ENCODE measurements at regions not wholly inside any gene's neighbourhood (a gene's known extent, or its start where the extent isn't known, plus 50 kb on each side); places are given as distances from the start of the nearest gene placed in this dataset.

DNA sequence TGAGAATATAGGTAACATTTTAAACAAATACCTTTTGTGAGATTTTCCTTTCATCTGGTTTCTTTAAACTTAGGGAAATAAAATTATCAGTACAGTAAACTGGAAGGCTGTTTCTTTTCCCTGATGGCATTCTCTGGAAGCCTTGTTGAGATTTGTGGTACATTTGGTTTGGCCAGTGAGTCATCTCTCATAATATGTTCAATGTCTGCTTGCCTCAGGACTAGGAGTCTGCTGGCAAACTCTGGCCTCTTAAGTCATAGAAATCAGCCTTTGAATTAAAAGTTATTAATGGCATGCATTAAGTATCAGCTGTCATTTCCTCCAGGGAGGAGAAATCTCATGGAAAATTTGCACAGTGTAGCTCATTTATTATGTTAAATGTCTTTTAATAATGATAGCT lies 316.6 kb upstream of the KIAA1217 start:
- Histone ChIP-seq H3K27ac (no peak overlapping the region), H3K9me3 (no peaks in the 10 kb centered on the region), H3K4me1 (no peaks in the 10 kb centered on the region), H3K36me3 (no peaks in the 10 kb centered on the region), H3K27me3 (no peaks in the 10 kb centered on the region), H3K4me3 (no peak overlapping the region)
- ATAC-seq: no peak
- DNase-seq: no peak
- intact Hi-C loops (cut with DNase I): no loop called here
- TF ChIP-seq, protein P1, sequence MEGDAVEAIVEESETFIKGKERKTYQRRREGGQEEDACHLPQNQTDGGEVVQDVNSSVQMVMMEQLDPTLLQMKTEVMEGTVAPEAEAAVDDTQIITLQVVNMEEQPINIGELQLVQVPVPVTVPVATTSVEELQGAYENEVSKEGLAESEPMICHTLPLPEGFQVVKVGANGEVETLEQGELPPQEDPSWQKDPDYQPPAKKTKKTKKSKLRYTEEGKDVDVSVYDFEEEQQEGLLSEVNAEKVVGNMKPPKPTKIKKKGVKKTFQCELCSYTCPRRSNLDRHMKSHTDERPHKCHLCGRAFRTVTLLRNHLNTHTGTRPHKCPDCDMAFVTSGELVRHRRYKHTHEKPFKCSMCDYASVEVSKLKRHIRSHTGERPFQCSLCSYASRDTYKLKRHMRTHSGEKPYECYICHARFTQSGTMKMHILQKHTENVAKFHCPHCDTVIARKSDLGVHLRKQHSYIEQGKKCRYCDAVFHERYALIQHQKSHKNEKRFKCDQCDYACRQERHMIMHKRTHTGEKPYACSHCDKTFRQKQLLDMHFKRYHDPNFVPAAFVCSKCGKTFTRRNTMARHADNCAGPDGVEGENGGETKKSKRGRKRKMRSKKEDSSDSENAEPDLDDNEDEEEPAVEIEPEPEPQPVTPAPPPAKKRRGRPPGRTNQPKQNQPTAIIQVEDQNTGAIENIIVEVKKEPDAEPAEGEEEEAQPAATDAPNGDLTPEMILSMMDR (IDR thresholded peaks at IDR 0.05): no peak

GRCh38 chr10:23897267-23897666 lies 311.7 kb upstream of the KIAA1217 start:
- TF ChIP-seq, protein P1 (IDR thresholded peaks at IDR 0.05): no peak
- peak in 1 of 8 donors; percentile 35 for ATAC-seq
- DNase-seq: no peak
- Histone ChIP-seq H3K36me3 (no peaks in the 10 kb centered on the region), H3K4me3 (no peak overlapping the region), H3K9me3 (no peaks in the 10 kb centered on the region), H3K27me3 (no peaks in the 10 kb centered on the region), H3K4me1 (no peaks in the 10 kb centered on the region), H3K27ac (no peak overlapping the region)
- intact Hi-C loops (cut with DNase I): no loop called here
- WGBS, 2 donors: 80 to 84% methylated on average over 4 of the region's 4 CpGs

DNA sequence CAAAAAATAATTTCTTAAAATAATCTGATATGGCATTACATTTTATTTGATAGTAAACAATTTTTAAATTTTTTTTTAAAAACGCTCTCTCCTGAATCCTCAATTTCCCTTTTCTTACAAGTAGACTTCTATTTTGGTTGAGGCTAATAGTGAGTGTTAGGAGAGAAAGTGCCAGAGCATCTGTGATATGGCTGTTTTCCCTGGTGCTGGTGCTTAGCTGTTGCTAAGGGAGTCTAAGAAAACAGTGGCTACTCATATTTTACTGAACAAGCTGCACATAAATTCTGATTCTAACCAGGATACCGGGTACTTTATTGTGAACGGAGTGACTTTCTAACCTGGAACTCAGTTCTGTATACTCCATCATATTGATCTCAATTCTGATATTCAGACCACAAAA lies 311.1 kb upstream of the KIAA1217 start:
- DNase-seq (no peak), ATAC-seq (peak in 3 of 8 donors; percentile 65 to 93 (median 83))
- no peak overlapping the region for H3K27ac ChIP-seq
- intact Hi-C loops (cut with DNase I): no loop called here
- TF ChIP-seq, protein P1 (IDR thresholded peaks at IDR 0.05): no peak
- H3K9me3 ChIP-seq: no peaks in the 10 kb centered on the region
- no peaks in the 10 kb centered on the region for H3K4me1 ChIP-seq
- no peaks in the 10 kb centered on the region for H3K36me3 ChIP-seq
- no peaks in the 10 kb centered on the region for H3K27me3 ChIP-seq
- H3K4me3 ChIP-seq: no peak overlapping the region
- WGBS, 2 donors: 64 to 83% methylated on average over 3 of the region's 3 CpGs

DNA sequence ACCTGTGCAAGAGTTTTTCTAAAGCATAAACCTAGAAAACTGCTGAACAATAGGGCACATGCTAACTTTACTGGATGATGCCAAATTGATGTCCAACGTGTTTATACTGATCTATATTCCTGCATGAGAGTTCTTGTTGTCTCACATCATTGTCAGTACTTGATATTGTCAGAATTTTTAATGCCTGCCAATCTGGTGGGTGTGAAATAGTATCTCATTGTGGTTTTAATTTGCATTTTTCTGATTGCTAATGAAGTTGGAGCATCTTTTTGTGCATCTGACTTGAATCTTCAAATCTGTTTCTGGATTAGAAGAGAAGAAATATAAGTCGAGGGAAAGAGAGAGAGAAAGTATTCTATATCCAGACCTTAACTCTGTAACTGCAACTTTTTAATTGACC lies 309.8 kb upstream of the KIAA1217 start:
- no peaks in the 10 kb centered on the region for H3K27me3 ChIP-seq
- intact Hi-C loops (cut with DNase I): no loop called here
- TF ChIP-seq, protein P1 (IDR thresholded peaks at IDR 0.05): no peak
- ATAC-seq (no peak), DNase-seq (no peak)
- H3K4me1 ChIP-seq: no peaks in the 10 kb centered on the region
- H3K9me3 ChIP-seq: no peaks in the 10 kb centered on the region
- H3K27ac ChIP-seq: no peak overlapping the region
- 68 to 70% methylated on average over 2 of the region's 2 CpGs for WGBS, 2 donors
- no peak overlapping the region for H3K4me3 ChIP-seq
- no peaks in the 10 kb centered on the region for H3K36me3 ChIP-seq

- Histone ChIP-seq H3K27ac (no peak overlapping the region), H3K36me3 (no peaks in the 10 kb centered on the region), H3K9me3 (peaks cover 0 to 9% (median 0%) of the 10 kb centered on the region in 11 donors), H3K4me1 (no peaks in the 10 kb centered on the region), H3K27me3 (peaks cover 0 to 3% (median 0%) of the 10 kb centered on the region in 7 donors), H3K4me3 (no peak overlapping the region)
- 84 to 91% methylated on average over 2 of the region's 2 CpGs for WGBS, 2 donors
- intact Hi-C loops (cut with DNase I): no loop called here
- TF ChIP-seq, protein P1 (IDR thresholded peaks at IDR 0.05): no peak
- no peak for DNase-seq
- no peak for ATAC-seq
These were observed 298.6 kb upstream of the KIAA1217 start for GRCh38 chr10:23910291-23910690.

Measured in heart right ventricle (tissue), 16 donors.